GM19351 (cell line): ENCODE measurements at regions not wholly inside any gene's neighbourhood (a gene's known extent, or its start where the extent isn't known, plus 50 kb on each side); places are given as distances from the start of the nearest gene placed in this dataset.

Experiments
- ATAC-seq: cut with Tn5 transposase; IDR thresholded peaks from one replicate; pipeline ENCODE4 v1.9.1; 2021; ENCODE audit warnings: mild to moderate bottlenecking, moderate library complexity; ENCODE audit not compliant: unreplicated experiment

DNA sequence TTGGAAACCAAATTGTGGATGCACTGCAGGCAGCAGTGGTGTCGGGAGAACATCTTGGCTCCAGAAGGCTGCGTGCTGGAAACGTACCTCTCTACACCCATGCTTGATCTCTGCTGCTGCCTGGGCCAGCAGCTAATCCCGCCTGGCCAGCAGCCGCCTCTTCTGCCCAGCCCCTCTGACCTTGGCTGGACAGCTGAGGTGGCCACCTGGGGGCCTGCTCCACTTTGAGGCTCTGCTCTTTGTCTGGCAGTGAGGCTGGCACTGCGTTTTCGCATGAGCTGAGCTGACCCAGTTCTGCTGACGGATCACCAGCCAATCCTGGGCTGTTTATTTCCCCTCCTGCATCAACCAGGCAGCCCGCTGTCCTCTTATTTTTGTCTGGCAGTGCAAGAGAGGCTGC is 154.9 kb downstream of the TENT4A start:
- ATAC-seq, result no peak

DNA sequence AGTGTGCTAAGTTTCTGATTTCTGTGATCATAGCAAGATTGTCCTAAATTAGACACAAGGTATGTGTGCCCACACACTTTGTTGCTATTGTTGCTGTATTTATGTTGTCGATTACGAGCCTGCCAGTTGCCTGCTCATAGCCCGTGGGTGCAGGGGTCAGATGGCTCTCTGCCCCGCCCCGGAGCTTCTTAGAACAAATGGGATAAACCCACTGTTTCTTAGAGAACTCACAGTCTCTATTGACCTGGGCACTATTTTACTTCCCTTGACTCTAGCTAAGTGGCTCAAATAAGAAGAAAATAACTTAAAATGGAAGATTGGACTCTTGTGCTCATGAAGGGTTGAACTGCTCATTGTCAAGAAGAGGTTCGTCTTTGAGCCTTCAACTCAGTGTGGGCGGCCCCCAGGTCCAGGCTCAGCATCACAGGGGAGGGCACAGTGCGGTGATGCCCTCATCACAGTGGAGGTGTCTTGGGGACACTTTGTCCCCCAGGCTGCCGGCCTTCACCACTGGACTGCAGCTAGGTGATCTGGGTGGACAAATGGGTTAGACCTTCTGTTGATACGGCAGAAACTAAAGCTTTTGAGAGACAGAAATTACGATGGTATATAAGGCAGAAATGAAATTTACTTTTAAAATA is 155.5 kb downstream of the TENT4A start:
- ATAC-seq, result no peak

DNA sequence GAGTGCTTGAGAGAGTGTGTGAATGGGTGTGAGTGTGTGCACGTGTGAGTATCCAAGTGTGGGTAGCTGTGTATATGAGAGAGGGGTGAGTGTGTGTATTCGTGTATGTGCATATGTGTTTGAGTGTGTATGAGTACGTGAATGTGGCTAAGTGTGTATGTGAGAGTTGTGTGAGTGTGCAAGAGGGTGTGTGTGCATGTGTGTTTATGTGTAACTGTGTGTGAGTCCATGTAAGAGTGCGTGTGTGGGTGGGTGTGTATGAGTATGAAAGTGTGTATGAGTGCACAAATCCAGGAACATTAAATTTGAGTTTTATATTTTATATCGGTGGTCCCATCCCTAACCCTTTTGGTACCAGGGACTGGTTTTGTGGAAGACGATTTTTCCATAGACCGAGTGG is 156.4 kb downstream of the TENT4A start:
- no peak for ATAC-seq

- ATAC-seq, result no peak
Measured at GRCh38 chr5:6872441-6873160, 159.4 kb downstream of the TENT4A start.

DNA sequence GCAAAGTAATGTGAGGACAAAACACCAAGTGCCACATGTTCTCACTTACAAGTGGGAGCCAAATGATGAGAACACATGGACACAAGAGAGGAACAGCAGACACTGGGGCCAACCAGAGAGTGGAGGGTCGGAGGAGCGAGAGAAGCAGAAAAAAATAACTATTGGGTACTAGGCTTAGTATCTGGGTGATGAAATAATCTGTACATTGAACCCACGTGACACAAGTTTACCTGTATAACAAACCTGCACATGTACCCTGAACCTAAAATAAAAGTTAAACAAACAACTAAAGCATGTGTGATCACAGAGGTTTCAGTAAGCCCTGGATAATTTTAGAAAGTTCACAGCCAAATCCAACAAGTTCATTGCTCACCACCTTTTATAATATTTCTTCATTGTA is 160.1 kb downstream of the TENT4A start:
- no peak for ATAC-seq

GRCh38 chr5:6875376-6875775 is 162.1 kb downstream of the TENT4A start:
- ATAC-seq, result no peak

- no peak for ATAC-seq
Measured at GRCh38 chr5:6877986-6878828, 165.0 kb downstream of the TENT4A start.

- no peak for ATAC-seq
Measured at GRCh38 chr5:6885581-6885980, 172.3 kb downstream of the TENT4A start.

DNA sequence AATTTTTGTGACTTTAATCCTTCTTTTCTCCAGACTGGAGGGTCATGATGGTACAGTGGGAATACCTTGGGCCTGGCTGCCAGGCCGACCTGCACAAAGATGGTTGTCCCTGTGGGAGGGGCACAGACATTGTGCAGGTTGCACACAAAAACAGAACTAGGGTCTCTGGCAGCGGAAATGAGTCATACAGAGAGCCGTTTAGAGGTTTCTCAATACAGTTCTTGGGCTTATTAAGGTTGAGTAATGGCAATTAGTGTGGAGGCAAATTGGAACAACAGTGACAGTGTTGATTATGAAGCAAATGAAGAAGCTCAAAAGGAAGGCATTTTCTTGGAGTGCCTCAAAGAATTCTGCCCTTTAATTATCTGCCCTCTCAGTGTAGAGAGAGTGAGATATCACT is 173.6 kb downstream of the TENT4A start:
- no peak for ATAC-seq

DNA sequence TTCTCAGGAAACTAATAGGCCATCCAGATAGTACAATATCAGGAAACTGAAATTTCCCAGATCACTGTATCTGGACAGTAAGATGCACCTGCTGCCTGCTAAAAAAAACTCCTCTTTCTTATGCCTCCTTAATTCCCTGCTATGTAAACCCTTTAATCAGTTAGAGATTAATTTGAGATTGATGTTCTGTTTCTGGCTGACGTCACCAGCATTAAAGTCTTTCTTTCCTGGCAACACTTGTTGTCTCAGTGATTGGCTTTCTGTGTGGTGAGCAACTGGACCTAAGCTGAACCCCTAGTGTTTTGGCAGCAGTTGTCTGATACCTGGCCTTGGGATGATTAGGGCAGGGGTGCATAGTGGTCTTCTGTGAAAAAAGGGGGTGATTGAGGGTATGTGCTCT is 175.8 kb downstream of the TENT4A start:
- no peak for ATAC-seq

DNA sequence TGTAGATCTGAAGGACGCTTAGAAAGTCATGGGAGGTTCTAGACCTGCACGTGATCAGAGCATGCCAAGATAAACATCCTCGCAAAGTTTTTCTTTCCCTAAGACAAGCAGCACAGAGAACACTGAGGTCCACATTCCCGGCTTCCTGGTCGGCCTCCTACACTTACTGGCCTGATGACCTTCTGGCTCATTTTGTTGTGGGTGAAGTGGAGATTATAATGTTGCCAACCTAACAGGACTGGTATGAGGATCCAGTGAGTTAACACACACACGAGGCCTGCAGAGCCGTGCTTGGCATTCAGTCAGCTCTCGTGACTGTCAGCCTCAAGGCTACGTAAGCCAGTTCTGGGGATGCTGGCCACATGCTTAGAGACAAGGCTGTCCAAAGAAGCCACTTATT is 186.0 kb downstream of the TENT4A start:
- ATAC-seq, result no peak

DNA sequence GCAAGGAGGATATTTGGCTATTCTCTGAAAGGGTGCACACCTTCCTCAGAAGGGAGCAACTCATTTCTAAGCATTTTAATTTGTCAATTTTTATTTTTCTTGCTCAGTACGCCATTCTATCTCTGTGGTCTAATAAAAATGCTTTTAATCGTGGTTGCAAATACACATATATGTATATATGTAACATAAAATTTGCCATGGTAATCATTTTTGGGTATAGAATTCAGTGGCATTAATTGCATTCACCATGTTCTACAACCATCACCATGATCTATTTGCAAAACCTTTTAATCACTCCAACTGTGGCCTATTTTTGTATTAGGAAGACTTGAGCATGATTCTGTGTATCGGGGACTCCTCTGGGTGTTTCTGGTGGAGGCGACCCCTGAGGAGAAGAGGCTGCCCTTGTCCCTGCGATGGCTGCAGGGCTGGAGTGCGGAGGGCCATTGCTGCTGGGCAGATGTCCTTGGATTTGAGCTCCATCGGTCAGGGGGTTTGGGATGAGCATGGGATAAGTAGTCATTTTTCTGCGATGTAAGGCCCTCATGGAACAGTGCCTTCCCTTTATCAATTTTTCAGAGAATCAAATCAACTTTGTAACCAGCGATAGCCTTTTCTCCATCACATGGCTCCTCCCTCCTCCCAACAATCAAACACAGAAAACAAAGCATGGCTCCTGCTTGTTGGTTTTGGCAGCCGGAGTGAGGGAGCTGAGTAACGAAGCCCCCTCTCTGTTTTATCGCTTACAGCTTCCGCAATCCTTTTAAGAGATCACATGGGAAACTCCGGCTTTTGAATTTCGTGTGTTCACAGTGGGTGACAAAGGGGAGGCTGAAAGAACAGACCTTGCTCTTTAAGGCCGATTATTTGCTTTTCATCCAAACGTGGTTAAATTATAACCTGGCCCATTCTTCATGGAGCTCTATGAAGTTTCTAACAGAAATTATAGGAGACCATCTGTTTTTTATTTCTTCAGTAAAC is 187.3 kb downstream of the TENT4A start:
- ATAC-seq, result no peak

- ATAC-seq, result no peak
Measured at GRCh38 chr5:6902094-6902493, 188.9 kb downstream of the TENT4A start.

- ATAC-seq, result no peak
Measured at GRCh38 chr5:6902597-6902996, 189.4 kb downstream of the TENT4A start.

GRCh38 chr5:6903934-6904333 is 190.7 kb downstream of the TENT4A start:
- ATAC-seq, result no peak

DNA sequence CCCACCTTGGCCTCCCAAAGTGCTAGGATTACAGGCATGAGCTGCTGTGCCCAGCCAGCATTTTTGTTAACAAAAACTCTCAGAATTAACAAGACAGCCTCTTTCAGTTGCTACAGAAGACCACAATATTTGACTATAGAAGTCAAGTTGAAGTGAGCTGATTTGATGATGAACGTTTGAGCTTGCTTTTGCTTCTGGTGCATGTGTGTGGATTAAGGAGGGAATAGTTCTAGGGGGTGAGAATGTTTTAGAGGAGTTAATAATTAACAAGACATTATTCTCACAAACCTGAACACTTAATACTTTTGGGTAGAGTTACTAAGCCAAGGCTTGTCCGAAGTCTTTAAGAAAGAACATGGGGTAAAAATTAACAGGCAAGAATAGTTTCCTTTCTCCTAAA is 191.6 kb downstream of the TENT4A start:
- ATAC-seq, result no peak

DNA sequence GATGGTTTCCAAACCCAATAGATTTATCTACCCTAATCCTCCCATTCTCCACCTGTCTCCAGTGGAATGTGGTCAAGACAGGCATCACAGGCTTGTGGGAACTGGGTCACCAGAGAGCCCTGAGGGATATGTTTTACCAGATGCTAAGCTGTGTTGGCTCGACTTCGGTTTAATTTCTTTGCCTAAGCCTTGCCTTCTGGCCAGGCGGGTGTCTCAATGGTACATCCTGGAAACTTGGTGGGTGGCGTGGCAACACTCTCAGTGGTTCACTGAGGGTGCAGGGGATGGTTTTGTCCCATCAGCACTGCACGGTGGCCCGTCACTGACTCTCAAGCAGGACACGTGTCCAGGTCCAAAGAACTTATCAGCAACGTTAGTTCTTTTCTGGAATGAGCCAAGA is 192.2 kb downstream of the TENT4A start:
- ATAC-seq, result no peak

DNA sequence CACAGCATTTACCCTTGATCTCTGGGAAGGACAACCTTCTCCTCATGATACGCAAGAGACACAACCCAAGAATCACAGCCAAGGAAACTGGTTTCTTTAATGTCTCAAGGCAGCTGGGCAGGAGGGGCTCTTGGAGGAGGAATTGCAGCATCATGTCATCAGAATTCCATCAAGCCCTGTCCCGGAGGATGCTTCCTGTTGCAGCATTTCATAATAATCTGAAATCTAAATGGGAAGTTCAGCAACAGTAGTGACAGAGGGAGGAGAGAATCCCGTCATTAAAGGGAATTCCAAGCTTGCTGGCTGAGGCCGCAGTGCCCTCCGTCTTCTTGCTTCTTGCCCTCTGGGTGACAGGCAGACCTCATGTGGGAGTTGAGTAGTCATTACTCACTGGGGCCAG is 192.7 kb downstream of the TENT4A start:
- no peak for ATAC-seq

DNA sequence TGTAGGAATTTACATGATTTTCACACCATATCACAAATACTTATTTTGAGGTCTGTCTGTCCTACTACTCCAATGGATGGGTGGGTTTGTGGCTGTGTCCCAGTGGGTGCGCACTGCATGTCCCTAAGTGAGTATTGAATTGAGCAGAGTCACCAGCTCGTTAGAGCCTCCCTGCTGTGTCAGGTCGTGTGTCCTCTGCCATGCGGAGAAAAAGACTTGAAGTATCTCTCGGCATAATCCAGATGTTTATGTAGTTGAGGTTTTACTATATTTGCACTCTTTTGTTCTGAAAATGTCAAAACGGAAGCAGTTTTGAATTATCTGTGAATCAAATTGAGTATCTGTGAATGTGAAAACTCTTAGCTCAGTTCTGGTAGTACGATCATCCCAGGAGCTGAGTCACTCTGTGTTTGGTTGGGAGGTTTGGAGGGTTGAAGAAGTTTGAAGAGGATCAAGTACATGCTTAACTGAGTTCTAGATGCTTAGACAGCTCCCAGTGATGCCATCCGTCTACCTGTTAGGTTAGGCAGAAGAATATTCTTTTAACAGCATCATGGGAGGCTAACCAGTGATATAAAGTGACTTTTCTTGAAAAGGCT is 194.2 kb downstream of the TENT4A start:
- no peak for ATAC-seq

DNA sequence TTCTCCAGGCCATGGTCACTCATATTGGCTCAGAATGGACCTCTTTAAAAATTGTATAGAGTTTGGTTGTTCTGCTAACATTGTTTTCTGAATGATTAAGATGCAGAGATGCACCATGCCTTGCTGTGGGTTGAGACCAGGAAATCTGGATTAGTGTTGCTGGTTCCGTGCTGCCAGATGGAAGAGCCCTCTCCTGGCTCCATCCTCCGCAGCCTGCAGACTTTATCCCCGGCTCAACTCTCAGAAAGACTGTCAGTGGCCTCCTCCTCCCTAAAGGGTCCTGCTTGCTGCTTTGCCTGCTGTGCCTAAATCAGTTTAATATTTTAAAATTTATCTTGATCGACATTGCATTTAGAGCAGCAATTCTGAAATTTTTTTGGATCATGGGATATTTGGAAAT is 196.7 kb downstream of the TENT4A start:
- no peak for ATAC-seq
